HepG2 (cell line): ENCODE measurements at regions not wholly inside any gene's neighbourhood (a gene's known extent, or its start where the extent isn't known, plus 50 kb on each side); places are given as distances from the start of the nearest gene placed in this dataset.

Experiments used
- FOXC1 ChIP-seq: sonication (generic); formaldehyde crosslinking; IDR thresholded peaks from 2 replicates; pipeline ENCODE4 v1.8.0; 2022; ENCODE audit warnings: mild to moderate bottlenecking, missing genetic modification reagents, borderline replicate concordance
- FOXM1 ChIP-seq: sonication (generic); formaldehyde crosslinking; IDR thresholded peaks from 2 replicates; pipeline ENCODE4 v1.5.0; 2020; ENCODE audit warnings: missing genetic modification reagents
- SPEN ChIP-seq: sonication (generic); formaldehyde crosslinking; IDR thresholded peaks from 2 replicates; pipeline ENCODE4 v1.5.1; 2020; ENCODE audit warnings: low read depth, mild to moderate bottlenecking, missing genetic modification reagents
- TCF7 ChIP-seq: sonication (generic); IDR thresholded peaks from 2 replicates; pipeline ENCODE4 v1.6.1; 2016; ENCODE audit warnings: antibody characterized with exemption, low read depth
- TF ChIP-seq, protein P1 (sequence below): sonication (generic); formaldehyde crosslinking; IDR thresholded peaks from 2 replicates; pipeline ENCODE4 v1.5.0; 2020; ENCODE audit warnings: mild to moderate bottlenecking, missing genetic modification reagents, moderate library complexity

GRCh38 chr22:27127911-27128310 lies 470.5 kb downstream of the MIAT start:
- TF ChIP-seq, protein P1, sequence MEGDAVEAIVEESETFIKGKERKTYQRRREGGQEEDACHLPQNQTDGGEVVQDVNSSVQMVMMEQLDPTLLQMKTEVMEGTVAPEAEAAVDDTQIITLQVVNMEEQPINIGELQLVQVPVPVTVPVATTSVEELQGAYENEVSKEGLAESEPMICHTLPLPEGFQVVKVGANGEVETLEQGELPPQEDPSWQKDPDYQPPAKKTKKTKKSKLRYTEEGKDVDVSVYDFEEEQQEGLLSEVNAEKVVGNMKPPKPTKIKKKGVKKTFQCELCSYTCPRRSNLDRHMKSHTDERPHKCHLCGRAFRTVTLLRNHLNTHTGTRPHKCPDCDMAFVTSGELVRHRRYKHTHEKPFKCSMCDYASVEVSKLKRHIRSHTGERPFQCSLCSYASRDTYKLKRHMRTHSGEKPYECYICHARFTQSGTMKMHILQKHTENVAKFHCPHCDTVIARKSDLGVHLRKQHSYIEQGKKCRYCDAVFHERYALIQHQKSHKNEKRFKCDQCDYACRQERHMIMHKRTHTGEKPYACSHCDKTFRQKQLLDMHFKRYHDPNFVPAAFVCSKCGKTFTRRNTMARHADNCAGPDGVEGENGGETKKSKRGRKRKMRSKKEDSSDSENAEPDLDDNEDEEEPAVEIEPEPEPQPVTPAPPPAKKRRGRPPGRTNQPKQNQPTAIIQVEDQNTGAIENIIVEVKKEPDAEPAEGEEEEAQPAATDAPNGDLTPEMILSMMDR (CRISPR knock-in tag) = no peak
- TF ChIP-seq FOXM1 = no peak
- TF ChIP-seq FOXC1 (CRISPR knock-in tag) = no peak
- no peak for TF ChIP-seq TCF7
- no peak for TF ChIP-seq SPEN
